HEK293T (cell line): ENCODE measurements at regions not wholly inside any gene's neighbourhood (a gene's known extent, or its start where the extent isn't known, plus 50 kb on each side); places are given as distances from the start of the nearest gene placed in this dataset.

Experiments
- BHLHE40 ChIP-seq: fragments of 450-650 bp; IDR thresholded peaks from 2 replicates; pipeline ENCODE4 v1.6.1; 2016; ENCODE audit warnings: mild to moderate bottlenecking, moderate library complexity, borderline replicate concordance
- FOXA1 ChIP-seq: fragments of 450-650 bp; IDR thresholded peaks from 2 replicates; pipeline ENCODE4 v1.6.1; 2016; ENCODE audit warnings: mild to moderate bottlenecking
- FOXM1 ChIP-seq: fragments of 450-650 bp; IDR thresholded peaks from 2 replicates; pipeline ENCODE4 v1.6.1; 2017; ENCODE audit warnings: mild to moderate bottlenecking, borderline replicate concordance
- SP1 ChIP-seq: fragments of 450-650 bp; IDR thresholded peaks from 2 replicates; pipeline ENCODE4 v1.6.1; 2017
- SUZ12 ChIP-seq: fragments of 450-650 bp; IDR thresholded peaks from 2 replicates; pipeline ENCODE4 v1.6.1; 2016; ENCODE audit warnings: mild to moderate bottlenecking
- TARDBP ChIP-seq: fragments of 450-650 bp; IDR thresholded peaks from 2 replicates; pipeline ENCODE4 v1.6.1; 2016
- ZNF384 ChIP-seq: fragments of 450-650 bp; IDR thresholded peaks from 2 replicates; pipeline ENCODE4 v1.6.1; 2016

DNA sequence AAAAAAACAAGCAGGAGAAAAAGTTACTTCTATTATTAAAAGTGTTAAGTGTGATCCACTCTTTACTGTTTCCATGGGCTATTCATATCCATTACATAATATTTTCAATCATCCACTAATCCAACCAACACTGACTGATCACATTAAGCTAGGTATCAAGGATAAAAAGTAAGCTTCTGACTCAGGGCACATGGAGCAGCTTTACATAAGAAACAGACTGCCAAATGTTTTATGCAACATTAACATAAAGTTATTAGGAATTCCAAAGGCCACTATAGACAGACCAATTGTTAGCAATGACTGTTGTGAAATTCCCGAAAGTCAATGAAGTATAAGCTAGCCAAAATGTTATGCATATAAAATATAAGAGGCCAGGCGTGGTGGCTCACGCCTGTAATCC, 277.6 kb downstream of the ZEB2 start:
- TF ChIP-seq ZNF384: no peak
- TF ChIP-seq BHLHE40: no peak
- no peak for TF ChIP-seq SUZ12
- TF ChIP-seq SP1: no peak
- TF ChIP-seq FOXA1: no peak
- no peak for TF ChIP-seq TARDBP
- no peak for TF ChIP-seq FOXM1
